ENCODE measurements at regions not wholly inside any gene's neighbourhood (a gene's known extent, or its start where the extent isn't known, plus 50 kb on each side); places are given as distances from the start of the nearest gene placed in this dataset.

- H3K27ac ChIP-seq (ENCODE audit: insufficient read depth, low read depth, low read length, poor library complexity, severe bottlenecking) = no peak overlapping the region
- WGBS, 2 experiments = 81 to 87% methylated on average over 5 to 6 of the region's 6 CpGs
- no peaks in the 10 kb centered on the region for H3K27me3 ChIP-seq (ENCODE audit: control insufficient read depth, insufficient read depth, low read length, poor library complexity, severe bottlenecking)
- H3K4me3 ChIP-seq (ENCODE audit: insufficient read depth, low read depth, low read length) = no peak overlapping the region
- H3K4me1 ChIP-seq (ENCODE audit: control insufficient read depth, insufficient read depth, low read length) = no peaks in the 10 kb centered on the region
- no peaks in the 10 kb centered on the region for H3K9me3 ChIP-seq (ENCODE audit: control insufficient read depth, low read length)
- H3K36me3 ChIP-seq (ENCODE audit: control insufficient read depth, insufficient read depth, low read length) = no peaks in the 10 kb centered on the region
Observed at GRCh38 chr12:47547077-47547476, 158.8 kb downstream of the RPAP3 start.

GRCh38 chr12:47545938-47546609, 159.8 kb downstream of the RPAP3 start:
- Histone ChIP-seq H3K9me3 (ENCODE audit: control insufficient read depth, low read length) (no peaks in the 10 kb centered on the region), H3K4me3 (ENCODE audit: insufficient read depth, low read depth, low read length) (no peak overlapping the region), H3K27ac (ENCODE audit: insufficient read depth, low read depth, low read length, poor library complexity, severe bottlenecking) (no peak overlapping the region), H3K4me1 (ENCODE audit: control insufficient read depth, insufficient read depth, low read length) (no peaks in the 10 kb centered on the region), H3K27me3 (ENCODE audit: control insufficient read depth, insufficient read depth, low read length, poor library complexity, severe bottlenecking) (no peaks in the 10 kb centered on the region), H3K36me3 (ENCODE audit: control insufficient read depth, insufficient read depth, low read length) (no peaks in the 10 kb centered on the region)
- WGBS, 2 experiments = 89% methylated on average over 6 of the region's 6 CpGs

GRCh38 chr12:47534695-47535094, 171.1 kb downstream of the RPAP3 start:
- no peaks in the 10 kb centered on the region for H3K9me3 ChIP-seq (ENCODE audit: control insufficient read depth, low read length)
- 26 to 29% methylated on average over 2 of the region's 2 CpGs for WGBS, 2 experiments
- H3K4me3 ChIP-seq (ENCODE audit: insufficient read depth, low read depth, low read length) = no peak overlapping the region
- no peak overlapping the region for H3K27ac ChIP-seq (ENCODE audit: insufficient read depth, low read depth, low read length, poor library complexity, severe bottlenecking)
- H3K27me3 ChIP-seq (ENCODE audit: control insufficient read depth, insufficient read depth, low read length, poor library complexity, severe bottlenecking) = no peaks in the 10 kb centered on the region
- H3K4me1 ChIP-seq (ENCODE audit: control insufficient read depth, insufficient read depth, low read length) = no peaks in the 10 kb centered on the region
- no peaks in the 10 kb centered on the region for H3K36me3 ChIP-seq (ENCODE audit: control insufficient read depth, insufficient read depth, low read length)

GRCh38 chr12:47530050-47530449, 175.8 kb downstream of the RPAP3 start:
- Histone ChIP-seq H3K9me3 (ENCODE audit: control insufficient read depth, low read length) (no peaks in the 10 kb centered on the region), H3K36me3 (ENCODE audit: control insufficient read depth, insufficient read depth, low read length) (no peaks in the 10 kb centered on the region), H3K4me3 (ENCODE audit: insufficient read depth, low read depth, low read length) (no peak overlapping the region), H3K27ac (ENCODE audit: insufficient read depth, low read depth, low read length, poor library complexity, severe bottlenecking) (no peak overlapping the region), H3K27me3 (ENCODE audit: control insufficient read depth, insufficient read depth, low read length, poor library complexity, severe bottlenecking) (no peaks in the 10 kb centered on the region), H3K4me1 (ENCODE audit: control insufficient read depth, insufficient read depth, low read length) (no peaks in the 10 kb centered on the region)

GRCh38 chr12:47527816-47528215, 178.0 kb downstream of the RPAP3 start:
- no peaks in the 10 kb centered on the region for H3K9me3 ChIP-seq (ENCODE audit: control insufficient read depth, low read length)
- no peaks in the 10 kb centered on the region for H3K27me3 ChIP-seq (ENCODE audit: control insufficient read depth, insufficient read depth, low read length, poor library complexity, severe bottlenecking)
- no peaks in the 10 kb centered on the region for H3K36me3 ChIP-seq (ENCODE audit: control insufficient read depth, insufficient read depth, low read length)
- 81 to 100% methylated on average over 1 of the region's 1 CpG for WGBS, 2 experiments
- H3K4me1 ChIP-seq (ENCODE audit: control insufficient read depth, insufficient read depth, low read length) = no peaks in the 10 kb centered on the region
- no peak overlapping the region for H3K4me3 ChIP-seq (ENCODE audit: insufficient read depth, low read depth, low read length)
- H3K27ac ChIP-seq (ENCODE audit: insufficient read depth, low read depth, low read length, poor library complexity, severe bottlenecking) = no peak overlapping the region

GRCh38 chr12:47520029-47520428, 185.8 kb downstream of the RPAP3 start:
- Histone ChIP-seq H3K9me3 (ENCODE audit: control insufficient read depth, low read length) (peaks cover 3% of the 10 kb centered on the region), H3K27me3 (ENCODE audit: control insufficient read depth, insufficient read depth, low read length, poor library complexity, severe bottlenecking) (no peaks in the 10 kb centered on the region), H3K4me1 (ENCODE audit: control insufficient read depth, insufficient read depth, low read length) (no peaks in the 10 kb centered on the region), H3K27ac (ENCODE audit: insufficient read depth, low read depth, low read length, poor library complexity, severe bottlenecking) (no peak overlapping the region), H3K36me3 (ENCODE audit: control insufficient read depth, insufficient read depth, low read length) (no peaks in the 10 kb centered on the region), H3K4me3 (ENCODE audit: insufficient read depth, low read depth, low read length) (no peak overlapping the region)

GRCh38 chr12:47517122-47517521, 188.7 kb downstream of the RPAP3 start:
- H3K36me3 ChIP-seq (ENCODE audit: control insufficient read depth, insufficient read depth, low read length) = no peaks in the 10 kb centered on the region
- H3K4me1 ChIP-seq (ENCODE audit: control insufficient read depth, insufficient read depth, low read length) = no peaks in the 10 kb centered on the region
- no peaks in the 10 kb centered on the region for H3K27me3 ChIP-seq (ENCODE audit: control insufficient read depth, insufficient read depth, low read length, poor library complexity, severe bottlenecking)
- H3K9me3 ChIP-seq (ENCODE audit: control insufficient read depth, low read length) = peaks cover 3% of the 10 kb centered on the region
- H3K27ac ChIP-seq (ENCODE audit: insufficient read depth, low read depth, low read length, poor library complexity, severe bottlenecking) = no peak overlapping the region
- whole genome bisulfite sequencing, 2 experiments = 74 to 82% methylated on average over 4 of the region's 4 CpGs
- H3K4me3 ChIP-seq (ENCODE audit: insufficient read depth, low read depth, low read length) = no peak overlapping the region

- no peaks in the 10 kb centered on the region for H3K36me3 ChIP-seq (ENCODE audit: control insufficient read depth, insufficient read depth, low read length)
- H3K27me3 ChIP-seq (ENCODE audit: control insufficient read depth, insufficient read depth, low read length, poor library complexity, severe bottlenecking) = no peaks in the 10 kb centered on the region
- no peak overlapping the region for H3K27ac ChIP-seq (ENCODE audit: insufficient read depth, low read depth, low read length, poor library complexity, severe bottlenecking)
- no peak overlapping the region for H3K4me3 ChIP-seq (ENCODE audit: insufficient read depth, low read depth, low read length)
- no peaks in the 10 kb centered on the region for H3K9me3 ChIP-seq (ENCODE audit: control insufficient read depth, low read length)
- 89 to 92% methylated on average over 1 of the region's 1 CpG for WGBS, 2 experiments
- no peaks in the 10 kb centered on the region for H3K4me1 ChIP-seq (ENCODE audit: control insufficient read depth, insufficient read depth, low read length)
Observed at GRCh38 chr12:47509398-47509851, 196.4 kb downstream of the RPAP3 start.

DNA sequence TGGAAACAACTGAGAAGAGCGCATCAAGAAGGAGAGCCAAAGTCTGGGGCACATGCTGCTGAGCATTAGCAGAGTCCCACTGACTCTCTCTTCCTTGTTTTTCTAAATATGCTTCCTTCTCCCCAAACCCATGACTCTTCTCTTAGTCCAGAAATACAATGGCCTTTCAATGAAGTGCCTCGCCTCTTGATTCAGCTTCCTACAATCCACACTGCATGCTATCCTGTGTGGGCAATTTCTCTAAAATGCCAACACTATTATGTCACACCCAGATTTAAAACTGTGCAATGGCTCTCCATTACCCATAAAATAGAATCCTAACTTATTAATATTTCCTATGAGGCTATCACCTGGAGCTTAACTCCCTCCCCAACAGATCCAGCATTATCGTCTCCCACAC, 198.6 kb downstream of the RPAP3 start:
- no peak overlapping the region for H3K27ac ChIP-seq (ENCODE audit: insufficient read depth, low read depth, low read length, poor library complexity, severe bottlenecking)
- H3K36me3 ChIP-seq (ENCODE audit: control insufficient read depth, insufficient read depth, low read length) = no peaks in the 10 kb centered on the region
- no peaks in the 10 kb centered on the region for H3K4me1 ChIP-seq (ENCODE audit: control insufficient read depth, insufficient read depth, low read length)
- no peak overlapping the region for H3K4me3 ChIP-seq (ENCODE audit: insufficient read depth, low read depth, low read length)
- no peaks in the 10 kb centered on the region for H3K9me3 ChIP-seq (ENCODE audit: control insufficient read depth, low read length)
- 93 to 94% methylated on average over 3 of the region's 3 CpGs for WGBS, 2 experiments
- no peaks in the 10 kb centered on the region for H3K27me3 ChIP-seq (ENCODE audit: control insufficient read depth, insufficient read depth, low read length, poor library complexity, severe bottlenecking)

DNA sequence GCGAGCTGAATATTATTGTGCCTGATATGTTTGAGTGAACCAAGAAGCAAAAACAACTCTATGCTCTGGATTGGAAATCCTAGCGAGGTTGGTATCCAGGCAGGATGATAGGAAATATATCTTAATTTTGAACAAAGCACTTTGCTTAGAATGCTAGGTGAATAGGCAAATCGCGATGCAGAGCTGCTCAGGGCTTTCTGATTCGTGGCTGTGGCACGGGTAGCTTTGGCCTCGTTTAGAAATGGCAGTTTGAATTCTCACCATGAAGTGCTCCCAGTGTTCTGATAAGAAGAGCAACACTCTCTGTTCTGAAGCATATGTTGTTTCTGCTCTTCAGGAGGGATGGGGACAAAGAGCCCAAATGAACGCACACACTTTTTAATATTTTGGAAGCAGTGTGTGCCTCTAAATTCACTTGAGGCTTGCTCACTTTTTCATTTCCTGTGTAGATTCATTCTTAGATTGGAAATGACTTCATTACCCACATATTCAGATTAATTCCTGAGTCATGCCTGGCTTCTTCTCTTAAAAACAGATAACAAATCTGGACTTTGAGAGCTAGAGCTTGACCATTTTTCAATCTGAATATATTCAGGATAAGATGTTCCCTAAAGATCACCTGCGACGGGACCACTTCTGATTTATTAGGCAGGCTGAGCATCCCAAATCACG, 200.9 kb downstream of the RPAP3 start:
- 91% methylated on average over 11 of the region's 11 CpGs for WGBS, 2 experiments
- Histone ChIP-seq H3K27me3 (ENCODE audit: control insufficient read depth, insufficient read depth, low read length, poor library complexity, severe bottlenecking) (no peaks in the 10 kb centered on the region), H3K4me1 (ENCODE audit: control insufficient read depth, insufficient read depth, low read length) (no peaks in the 10 kb centered on the region), H3K4me3 (ENCODE audit: insufficient read depth, low read depth, low read length) (no peak overlapping the region), H3K27ac (ENCODE audit: insufficient read depth, low read depth, low read length, poor library complexity, severe bottlenecking) (no peak overlapping the region), H3K36me3 (ENCODE audit: control insufficient read depth, insufficient read depth, low read length) (no peaks in the 10 kb centered on the region), H3K9me3 (ENCODE audit: control insufficient read depth, low read length) (no peaks in the 10 kb centered on the region)

All from ectodermal cell (in vitro differentiated cells).